ENCODE measurements at regions not wholly inside any gene's neighbourhood (a gene's known extent, or its start where the extent isn't known, plus 50 kb on each side); places are given as distances from the start of the nearest gene placed in this dataset.

GRCh38 chr5:67978171-67978570 is 237.4 kb upstream of the PIK3R1 start:
- Histone ChIP-seq H3K9ac (ENCODE audit: low read length) (no peak overlapping the region), H3K27me3 (replicated peaks in 1 of 4; ENCODE audit: control extremely low read depth in 1 of 4, control insufficient read depth in 3 of 4, insufficient read depth in 4 of 4, low read length in 3 of 4) (no peaks in the 10 kb centered on the region), H2AFZ (ENCODE audit: insufficient read depth, low read depth, low read length, poor library complexity, severe bottlenecking) (no peak overlapping the region), H3K27ac (ENCODE audit: low read length in 2 of 2) (no peak overlapping the region), H3K36me3 (replicated peaks in 1 of 2; ENCODE audit: control extremely low read depth in 1 of 2, control insufficient read depth in 1 of 2, extremely low read depth in 1 of 2, insufficient read depth in 2 of 2, low read length in 1 of 2) (no peaks in the 10 kb centered on the region), H4K20me1 (ENCODE audit: control insufficient read depth, insufficient read depth, low read length, poor library complexity, severe bottlenecking) (no peaks in the 10 kb centered on the region), H3K4me3 (ENCODE audit: control extremely low read depth in 1 of 5, extremely low read depth in 1 of 5, insufficient read depth in 1 of 5, low read depth in 2 of 5, low read length in 4 of 5) (no peak overlapping the region), H3K9me3 (ENCODE audit: control extremely low read depth in 1 of 3, control insufficient read depth in 2 of 3, insufficient read depth in 1 of 3, low read length in 2 of 3) (no peaks in the 10 kb centered on the region), H3K4me1 (ENCODE audit: control insufficient read depth in 2 of 2, insufficient read depth in 2 of 2, low read length in 2 of 2) (peaks cover 1 to 6% of the 10 kb centered on the region in 2 donors), H3K79me2 (ENCODE audit: control insufficient read depth, insufficient read depth, low read length) (no peaks in the 10 kb centered on the region), H3K4me2 (replicated peaks; ENCODE audit: low read depth, low read length, poor library complexity, severe bottlenecking) (no peak overlapping the region)
- intact Hi-C loops (cut with micrococcal nuclease), result no loop called here
- H3K4me3 Mint-ChIP-seq, result no peak overlapping the region
- no peak overlapping the region for H3K27ac Mint-ChIP-seq
- TF ChIP-seq EZH2 (IDR thresholded peaks at IDR 0.05; ENCODE audit: borderline replicate concordance, insufficient read depth, low read depth, low read length, poor library complexity, severe bottlenecking), result no peak
- no peak for TF ChIP-seq CTCF (IDR thresholded peaks at IDR 0.05)
- 100% methylated on average over 1 of the region's 2 CpGs for WGBS (ENCODE audit: insufficient coverage)
- DNase-seq (no peak), ATAC-seq (ENCODE audit: low read depth) (no peak)
- ChIA-PET CTCF (no interaction called here), POLR2A (no interaction called here)
- no peaks in the 10 kb centered on the region for H3K27me3 Mint-ChIP-seq
- H3K4me1 Mint-ChIP-seq, result peaks cover 10% of the 10 kb centered on the region
- H3K9me3 Mint-ChIP-seq (ENCODE audit: insufficient read depth), result no peaks in the 10 kb centered on the region

GRCh38 chr5:67976891-67977601 is 238.5 kb upstream of the PIK3R1 start:
- no peak overlapping the region for H3K27ac ChIP-seq (ENCODE audit: low read length in 2 of 2)
- H3K4me3 Mint-ChIP-seq, result no peak overlapping the region
- WGBS (ENCODE audit: insufficient coverage), result 100% methylated on average over 1 of the region's 5 CpGs
- CTCF ChIA-PET, result interaction anchor here (0.6 kb wide), 1 partner anchor 1177 kb away, joined by 3 read pairs; no protein-coding TSS in a partner anchor
- TF ChIP-seq EZH2 (IDR thresholded peaks at IDR 0.05; ENCODE audit: borderline replicate concordance, insufficient read depth, low read depth, low read length, poor library complexity, severe bottlenecking), result no peak
- no peak for TF ChIP-seq CTCF (IDR thresholded peaks at IDR 0.05)
- H3K4me2 ChIP-seq (replicated peaks; ENCODE audit: low read depth, low read length, poor library complexity, severe bottlenecking), result no peak overlapping the region
- no peak overlapping the region for H3K4me3 ChIP-seq (ENCODE audit: control extremely low read depth in 1 of 5, extremely low read depth in 1 of 5, insufficient read depth in 1 of 5, low read depth in 2 of 5, low read length in 4 of 5)
- ATAC-seq (ENCODE audit: low read depth) (no peak), DNase-seq (no peak)
- POLR2A ChIA-PET, result no interaction called here
- no peaks in the 10 kb centered on the region for H3K27me3 ChIP-seq (replicated peaks in 1 of 4; ENCODE audit: control extremely low read depth in 1 of 4, control insufficient read depth in 3 of 4, insufficient read depth in 4 of 4, low read length in 3 of 4)
- no peak overlapping the region for H3K9ac ChIP-seq (ENCODE audit: low read length)
- H3K36me3 ChIP-seq (replicated peaks in 1 of 2; ENCODE audit: control extremely low read depth in 1 of 2, control insufficient read depth in 1 of 2, extremely low read depth in 1 of 2, insufficient read depth in 2 of 2, low read length in 1 of 2), result no peaks in the 10 kb centered on the region
- H3K79me2 ChIP-seq (ENCODE audit: control insufficient read depth, insufficient read depth, low read length), result no peaks in the 10 kb centered on the region
- peaks cover 5% of the 10 kb centered on the region for H3K4me1 Mint-ChIP-seq
- H3K27me3 Mint-ChIP-seq, result no peaks in the 10 kb centered on the region
- no peaks in the 10 kb centered on the region for H3K9me3 ChIP-seq (ENCODE audit: control extremely low read depth in 1 of 3, control insufficient read depth in 2 of 3, insufficient read depth in 1 of 3, low read length in 2 of 3)
- no peak overlapping the region for H2AFZ ChIP-seq (ENCODE audit: insufficient read depth, low read depth, low read length, poor library complexity, severe bottlenecking)
- H4K20me1 ChIP-seq (ENCODE audit: control insufficient read depth, insufficient read depth, low read length, poor library complexity, severe bottlenecking), result no peaks in the 10 kb centered on the region
- no peak overlapping the region for H3K27ac Mint-ChIP-seq
- H3K9me3 Mint-ChIP-seq (ENCODE audit: insufficient read depth), result no peaks in the 10 kb centered on the region
- H3K4me1 ChIP-seq (ENCODE audit: control insufficient read depth in 2 of 2, insufficient read depth in 2 of 2, low read length in 2 of 2), result no peaks in the 10 kb centered on the region
- intact Hi-C loops (cut with micrococcal nuclease), result no loop called here

All from B cell (primary cell).